ENCODE measurements at regions not wholly inside any gene's neighbourhood (a gene's known extent, or its start where the extent isn't known, plus 50 kb on each side); places are given as distances from the start of the nearest gene placed in this dataset.

- no TSS peak for BruUV-seq (replicated peaks)
- H3K4me3 Mint-ChIP-seq (ENCODE audit: unreplicated experiment), result no peak overlapping the region
- H3K4me1 ChIP-seq, result peaks cover 50% of the 10 kb centered on the region
- ChIA-PET CTCF (no interaction called here), POLR2A (no interaction called here)
- peaks cover 4% of the 10 kb centered on the region for H3K36me3 Mint-ChIP-seq (ENCODE audit: insufficient read depth, unreplicated experiment)
- no peak for DNase-seq
- H3K27me3 Mint-ChIP-seq (ENCODE audit: insufficient read depth, unreplicated experiment), result no peaks in the 10 kb centered on the region
- H3K27ac Mint-ChIP-seq (ENCODE audit: unreplicated experiment), result peak overlapping the region; percentile 84
- no peaks in the 10 kb centered on the region for H3K36me3 ChIP-seq (ENCODE audit: control insufficient read depth, insufficient read depth, low read length)
- TF ChIP-seq CTCF (IDR thresholded peaks at IDR 0.05; ENCODE audit: insufficient read depth in 1 of 2, low read depth in 1 of 2, low read length in 1 of 2, severe bottlenecking in 1 of 2, unreplicated experiment in 1 of 2), result no peak
- H3K4me1 Mint-ChIP-seq (ENCODE audit: low read depth, unreplicated experiment), result peaks cover 58% of the 10 kb centered on the region
- H3K9me3 Mint-ChIP-seq (ENCODE audit: unreplicated experiment), result no peaks in the 10 kb centered on the region
- no peaks in the 10 kb centered on the region for H3K27me3 ChIP-seq (replicated peaks; ENCODE audit: control insufficient read depth, insufficient read depth, low read length)
- no peak overlapping the region for H3K4me3 ChIP-seq (ENCODE audit: low read depth, low read length)
- intact Hi-C loops (cut with micrococcal nuclease; ENCODE audit: unreplicated experiment), result no loop called here
- H3K9me3 ChIP-seq, result no peaks in the 10 kb centered on the region
Observed at GRCh38 chr2:62407838-62408237, 98.2 kb downstream of the TMEM17 start.

- BruUV-seq (replicated peaks), result no TSS peak
- H3K4me1 ChIP-seq, result peaks cover 50% of the 10 kb centered on the region
- Mint-ChIP-seq H3K27ac (ENCODE audit: unreplicated experiment) (peak overlapping the region; percentile 84), H3K9me3 (ENCODE audit: unreplicated experiment) (no peaks in the 10 kb centered on the region), H3K36me3 (ENCODE audit: insufficient read depth, unreplicated experiment) (peaks cover 4% of the 10 kb centered on the region), H3K27me3 (ENCODE audit: insufficient read depth, unreplicated experiment) (no peaks in the 10 kb centered on the region), H3K4me1 (ENCODE audit: low read depth, unreplicated experiment) (peaks cover 53% of the 10 kb centered on the region), H3K4me3 (ENCODE audit: unreplicated experiment) (no peak overlapping the region)
- no peak overlapping the region for H3K4me3 ChIP-seq (ENCODE audit: low read depth, low read length)
- intact Hi-C loops (cut with micrococcal nuclease; ENCODE audit: unreplicated experiment), result no loop called here
- H3K27me3 ChIP-seq (replicated peaks; ENCODE audit: control insufficient read depth, insufficient read depth, low read length), result no peaks in the 10 kb centered on the region
- DNase-seq, result no peak
- POLR2A ChIA-PET, result no interaction called here
- CTCF ChIA-PET, result no interaction called here
- H3K9me3 ChIP-seq, result no peaks in the 10 kb centered on the region
- no peaks in the 10 kb centered on the region for H3K36me3 ChIP-seq (ENCODE audit: control insufficient read depth, insufficient read depth, low read length)
- TF ChIP-seq CTCF (IDR thresholded peaks at IDR 0.05; ENCODE audit: insufficient read depth in 1 of 2, low read depth in 1 of 2, low read length in 1 of 2, severe bottlenecking in 1 of 2, unreplicated experiment in 1 of 2), result no peak
Observed at GRCh38 chr2:62407401-62407800, 98.6 kb downstream of the TMEM17 start.

- DNase-seq, result peak in 1 of 2 experiments; percentile 21
- ChIA-PET POLR2A (no interaction called here), CTCF (no interaction called here)
- no peak overlapping the region for H3K4me3 ChIP-seq (ENCODE audit: low read depth, low read length)
- no TSS peak for BruUV-seq (replicated peaks)
- Mint-ChIP-seq H3K4me1 (ENCODE audit: low read depth, unreplicated experiment) (peaks cover 46% of the 10 kb centered on the region), H3K36me3 (ENCODE audit: insufficient read depth, unreplicated experiment) (peaks cover 4% of the 10 kb centered on the region), H3K9me3 (ENCODE audit: unreplicated experiment) (no peaks in the 10 kb centered on the region), H3K27ac (ENCODE audit: unreplicated experiment) (no peak overlapping the region), H3K4me3 (ENCODE audit: unreplicated experiment) (no peak overlapping the region), H3K27me3 (ENCODE audit: insufficient read depth, unreplicated experiment) (no peaks in the 10 kb centered on the region)
- H3K9me3 ChIP-seq, result 0 out of 2 replicates have a peak, but pooled peaks cover 6% of the 10 kb centered on the region
- no peak for TF ChIP-seq CTCF (IDR thresholded peaks at IDR 0.05; ENCODE audit: insufficient read depth in 1 of 2, low read depth in 1 of 2, low read length in 1 of 2, severe bottlenecking in 1 of 2, unreplicated experiment in 1 of 2)
- intact Hi-C loops (cut with micrococcal nuclease; ENCODE audit: unreplicated experiment), result no loop called here
- peaks cover 47% of the 10 kb centered on the region for H3K4me1 ChIP-seq
- H3K27me3 ChIP-seq (replicated peaks; ENCODE audit: control insufficient read depth, insufficient read depth, low read length), result no peaks in the 10 kb centered on the region
- H3K36me3 ChIP-seq (ENCODE audit: control insufficient read depth, insufficient read depth, low read length), result no peaks in the 10 kb centered on the region
Observed at GRCh38 chr2:62406573-62407043, 99.4 kb downstream of the TMEM17 start.
